ENCODE measurements at regions not wholly inside any gene's neighbourhood (a gene's known extent, or its start where the extent isn't known, plus 50 kb on each side); places are given as distances from the start of the nearest gene placed in this dataset.
"Not testable (repeated sequence)": the region's sequence is repeated elsewhere in the genome, so short reads cannot be mapped to it uniquely, and the experiment has no call there.

DNA sequence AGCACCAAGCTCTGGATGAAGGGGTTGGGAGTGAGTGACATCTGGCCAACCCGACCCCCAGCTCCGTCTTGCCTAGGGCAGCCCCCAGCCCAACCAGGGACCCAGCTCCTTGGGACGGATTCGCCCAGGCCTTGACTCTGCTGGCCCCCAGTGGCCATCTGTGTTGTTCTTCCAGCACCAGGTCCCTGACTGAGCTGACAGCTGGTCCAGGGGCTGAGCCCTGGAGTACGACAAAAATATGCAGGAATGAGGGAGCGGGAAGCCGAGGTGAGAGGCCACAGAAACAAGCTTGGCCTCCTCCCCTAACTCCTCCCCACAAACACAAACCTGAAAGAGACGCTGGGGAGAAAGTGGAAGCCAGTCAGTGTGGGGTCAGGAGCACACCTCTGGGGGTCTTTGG, 55.0 kb upstream of the PAX7 start:
- H3K9me3 ChIP-seq (ENCODE audit: control insufficient read depth, insufficient read depth, low read length) = no peaks in the 10 kb centered on the region
- no peak overlapping the region for H3K27ac ChIP-seq (ENCODE audit: low read length)
- H3K4me1 ChIP-seq (ENCODE audit: control insufficient read depth, insufficient read depth, low read length) = no peaks in the 10 kb centered on the region
- peak; percentile 95 for DNase-seq (ENCODE audit: low read depth, low spot score)
- no CpG with 5 or more reads among the region's 8 CpGs for WGBS (ENCODE audit: insufficient coverage, insufficient read length)
- no peaks in the 10 kb centered on the region for H3K36me3 ChIP-seq (ENCODE audit: control insufficient read depth, insufficient read depth, low read length)
- no peak overlapping the region for H3K4me3 ChIP-seq (ENCODE audit: low read length)
- no peaks in the 10 kb centered on the region for H3K27me3 ChIP-seq (ENCODE audit: control insufficient read depth, insufficient read depth, low read length)

DNA sequence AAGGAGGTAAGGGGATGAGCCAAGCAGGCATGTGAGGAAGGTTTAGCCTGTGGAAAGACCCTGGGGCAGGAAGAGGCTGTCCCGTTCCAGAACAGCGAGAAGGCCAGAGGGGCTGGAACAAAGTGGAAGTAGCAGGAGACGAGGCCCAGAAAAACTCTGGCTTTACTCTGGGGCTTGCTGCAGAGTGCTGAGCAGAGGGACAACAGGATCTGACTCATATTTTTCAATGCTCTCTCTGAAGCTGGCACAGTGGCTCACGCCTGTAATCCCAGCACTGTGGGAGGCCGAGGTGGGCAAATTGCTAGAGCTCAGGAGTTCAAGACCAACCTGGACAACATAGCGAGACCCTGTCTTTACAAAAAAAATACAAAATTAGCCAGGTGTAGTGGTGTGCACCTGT, 52.4 kb upstream of the PAX7 start:
- no peak overlapping the region for H3K4me3 ChIP-seq (ENCODE audit: low read length)
- H3K9me3 ChIP-seq (ENCODE audit: control insufficient read depth, insufficient read depth, low read length) = no peaks in the 10 kb centered on the region
- H3K4me1 ChIP-seq (ENCODE audit: control insufficient read depth, insufficient read depth, low read length) = peaks cover 1% of the 10 kb centered on the region; the same call in 1 of the 2 replicates
- no peak for DNase-seq (ENCODE audit: low read depth, low spot score)
- H3K27me3 ChIP-seq (ENCODE audit: control insufficient read depth, insufficient read depth, low read length) = no peaks in the 10 kb centered on the region
- H3K36me3 ChIP-seq (ENCODE audit: control insufficient read depth, insufficient read depth, low read length) = no peaks in the 10 kb centered on the region
- WGBS (ENCODE audit: insufficient coverage, insufficient read length) = no CpG with 5 or more reads among the region's 6 CpGs
- no peak overlapping the region for H3K27ac ChIP-seq (ENCODE audit: low read length)

DNA sequence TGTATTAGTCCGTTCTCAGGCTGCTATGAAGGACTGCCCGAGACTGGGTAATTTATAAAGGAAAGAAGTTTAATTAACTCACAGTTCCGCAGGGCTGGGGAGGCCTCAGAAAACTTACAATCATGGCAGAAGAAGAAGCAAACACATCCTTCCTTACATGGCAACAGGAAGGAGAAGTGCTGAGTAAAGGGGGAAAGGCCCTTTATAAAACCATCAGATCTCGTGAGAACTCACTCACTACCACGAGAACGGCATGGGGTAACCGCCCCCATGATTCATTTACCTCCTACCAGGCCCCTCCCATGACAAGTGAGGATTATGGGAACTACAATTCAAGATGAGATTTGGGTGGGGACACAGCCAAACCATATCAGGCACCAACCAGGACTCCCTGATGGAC, 51.4 kb upstream of the PAX7 start:
- not testable (repeated sequence) for DNase-seq (ENCODE audit: low read depth, low spot score); H3K36me3 ChIP-seq (ENCODE audit: control insufficient read depth, insufficient read depth, low read length); H3K4me3 ChIP-seq (ENCODE audit: low read length); H3K27ac ChIP-seq (ENCODE audit: low read length); H3K4me1 ChIP-seq (ENCODE audit: control insufficient read depth, insufficient read depth, low read length); H3K27me3 ChIP-seq (ENCODE audit: control insufficient read depth, insufficient read depth, low read length); H3K9me3 ChIP-seq (ENCODE audit: control insufficient read depth, insufficient read depth, low read length)
- no CpG with 5 or more reads among the region's 7 CpGs for WGBS (ENCODE audit: insufficient coverage, insufficient read length)

DNA sequence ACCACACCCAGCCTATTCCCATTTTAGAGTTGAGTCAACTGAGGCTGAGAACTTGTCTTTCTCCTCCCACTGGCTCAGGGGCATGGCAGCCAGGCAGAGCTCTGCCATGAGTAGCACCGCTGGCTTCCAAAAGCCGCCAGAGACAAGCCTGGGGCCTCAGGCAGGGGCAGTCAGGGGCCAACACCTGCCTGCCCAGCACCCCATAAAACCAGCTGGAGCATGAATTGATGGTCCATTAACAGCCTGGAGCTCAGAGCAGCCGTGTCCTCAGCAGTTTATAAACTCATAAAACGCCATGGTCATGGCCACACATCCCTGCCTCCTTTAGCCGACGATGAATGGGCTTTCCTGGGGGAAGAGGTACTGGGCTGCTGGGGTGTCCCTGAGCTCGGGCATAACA, 50.6 kb upstream of the PAX7 start:
- no peaks in the 10 kb centered on the region for H3K9me3 ChIP-seq (ENCODE audit: control insufficient read depth, insufficient read depth, low read length)
- no peak for DNase-seq (ENCODE audit: low read depth, low spot score)
- WGBS (ENCODE audit: insufficient coverage, insufficient read length) = no CpG with 5 or more reads among the region's 7 CpGs
- H3K4me1 ChIP-seq (ENCODE audit: control insufficient read depth, insufficient read depth, low read length) = peaks cover 1% of the 10 kb centered on the region; the same call in 1 of the 2 replicates
- no peaks in the 10 kb centered on the region for H3K27me3 ChIP-seq (ENCODE audit: control insufficient read depth, insufficient read depth, low read length)
- no peaks in the 10 kb centered on the region for H3K36me3 ChIP-seq (ENCODE audit: control insufficient read depth, insufficient read depth, low read length)
- H3K27ac ChIP-seq (ENCODE audit: low read length) = no peak overlapping the region
- no peak overlapping the region for H3K4me3 ChIP-seq (ENCODE audit: low read length)

DNA sequence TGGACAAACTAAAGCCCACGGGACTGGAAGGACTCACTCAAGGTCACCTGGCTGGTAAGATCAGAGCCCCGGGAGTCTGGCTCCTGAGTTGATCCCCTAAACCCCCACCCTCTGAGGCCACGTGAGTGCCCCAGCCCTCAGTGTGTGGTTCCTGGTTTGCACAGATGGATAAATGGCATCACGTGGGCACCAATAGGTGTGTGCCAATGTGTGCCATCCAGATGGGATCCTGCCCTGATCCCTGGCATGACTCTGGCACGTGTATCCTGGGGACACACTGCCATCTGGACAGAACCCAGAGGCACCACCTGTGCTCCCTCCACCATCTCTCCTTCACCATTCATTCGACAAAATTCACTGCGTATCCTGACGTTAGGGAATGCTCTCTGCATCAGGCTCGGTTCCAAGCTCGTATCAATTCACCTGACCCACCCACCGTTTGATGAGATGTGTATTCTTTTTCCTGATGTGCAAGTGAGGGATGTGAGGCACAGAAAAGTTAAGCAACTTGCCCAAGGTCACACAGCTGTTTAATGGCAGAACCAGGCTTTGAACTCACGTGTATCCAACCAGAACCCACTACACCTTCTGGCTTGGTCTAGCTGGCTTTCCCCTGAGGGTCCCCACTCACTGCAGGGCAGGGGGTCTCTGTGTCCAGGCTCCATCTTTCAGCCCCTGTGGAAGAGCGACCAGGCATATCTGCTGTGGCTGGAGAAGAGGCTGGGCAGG, 49.8 kb upstream of the PAX7 start:
- no peaks in the 10 kb centered on the region for H3K36me3 ChIP-seq (ENCODE audit: control insufficient read depth, insufficient read depth, low read length)
- H3K27me3 ChIP-seq (ENCODE audit: control insufficient read depth, insufficient read depth, low read length) = no peaks in the 10 kb centered on the region
- no peak overlapping the region for H3K27ac ChIP-seq (ENCODE audit: low read length)
- H3K4me3 ChIP-seq (ENCODE audit: low read length) = no peak overlapping the region
- no CpG with 5 or more reads among the region's 13 CpGs for WGBS (ENCODE audit: insufficient coverage, insufficient read length)
- peaks cover 1% of the 10 kb centered on the region; the same call in 1 of the 2 replicates for H3K4me1 ChIP-seq (ENCODE audit: control insufficient read depth, insufficient read depth, low read length)
- no peak for DNase-seq (ENCODE audit: low read depth, low spot score)
- H3K9me3 ChIP-seq (ENCODE audit: control insufficient read depth, insufficient read depth, low read length) = no peaks in the 10 kb centered on the region
